Activated CD8-positive, alpha-beta memory T cell treated with anti-CD3 and anti-CD28 coated beads for 24 hours (primary cell): ENCODE measurements at regions not wholly inside any gene's neighbourhood (a gene's known extent, or its start where the extent isn't known, plus 50 kb on each side); places are given as distances from the start of the nearest gene placed in this dataset.

Experiments
- DNase-seq: peaks from one replicate; pipeline ENCODE4 v3.0.0-alpha.2; 2020

DNA sequence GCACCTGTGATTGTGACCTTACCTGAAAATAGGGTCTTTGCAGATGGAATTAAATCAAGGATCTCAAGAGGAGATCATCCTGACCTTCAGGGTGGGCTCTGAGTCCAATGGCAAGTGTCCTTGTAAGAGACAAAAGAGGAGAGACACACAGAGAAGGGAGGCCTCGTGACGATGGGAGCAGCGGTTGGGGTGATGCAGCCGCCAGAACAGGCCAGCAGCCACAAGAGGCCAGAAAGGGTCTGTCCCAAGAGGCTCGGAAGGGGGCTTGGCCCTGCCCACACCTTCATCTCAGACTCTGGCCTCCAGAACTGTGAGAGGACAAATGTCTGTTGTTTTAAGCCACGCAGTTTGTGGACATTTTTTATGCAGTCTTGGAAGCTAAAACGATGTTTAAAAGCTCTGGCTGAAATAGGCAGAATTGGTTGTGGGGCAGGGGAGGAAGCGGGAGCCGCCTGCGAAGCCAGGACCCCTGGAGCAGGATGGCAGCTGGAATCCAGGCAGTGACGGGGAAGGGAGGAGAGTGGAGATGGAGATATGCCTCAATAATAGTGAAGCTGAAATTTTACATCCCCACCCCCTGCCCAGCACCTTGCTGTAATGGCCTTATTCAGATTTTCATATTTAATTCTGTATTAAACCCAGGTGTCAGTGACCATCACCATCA lies 216.4 kb downstream of the ANKRD60 start:
- DNase-seq: no peak

DNA sequence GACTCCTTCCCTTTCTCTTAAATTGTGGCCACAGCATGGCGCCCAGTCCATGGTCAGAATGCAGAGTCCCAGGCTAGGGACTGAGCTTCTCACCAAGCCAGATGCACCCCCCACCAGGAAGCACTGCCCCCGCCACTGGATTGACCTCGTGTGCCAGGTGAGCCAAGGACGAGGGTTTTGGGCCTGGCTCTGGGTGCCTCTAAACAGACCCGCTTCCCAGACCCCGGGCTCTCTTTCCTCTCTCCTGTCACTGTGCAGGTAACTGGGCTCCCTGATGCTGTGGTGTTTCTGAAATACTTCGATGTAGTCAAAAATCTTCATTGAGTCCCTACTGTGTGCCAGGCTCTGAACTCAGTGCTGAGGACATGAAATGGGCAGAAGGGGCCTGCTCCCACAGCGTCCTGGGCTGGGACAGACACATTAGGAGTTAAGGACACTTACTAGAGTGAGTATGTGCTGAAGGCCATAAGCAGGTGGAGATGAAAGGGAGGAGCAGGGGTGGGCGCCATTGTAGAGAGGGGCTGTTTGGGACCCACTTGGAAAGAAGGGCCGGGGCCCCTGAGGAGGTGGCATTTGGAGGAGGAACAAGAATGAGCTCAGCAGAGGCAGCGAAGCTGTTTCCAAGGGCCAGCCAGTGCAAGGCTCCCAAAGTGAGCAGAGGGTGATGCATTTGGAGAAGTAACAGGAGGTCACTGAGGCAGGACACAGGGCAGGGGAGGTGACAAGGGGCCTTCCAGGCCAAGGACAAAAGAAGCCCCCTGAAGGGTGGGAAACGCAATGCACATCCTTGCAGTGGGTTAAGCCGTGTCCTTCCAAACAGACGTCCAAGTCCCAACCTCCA lies 217.1 kb downstream of the ANKRD60 start:
- no peak for DNase-seq

DNA sequence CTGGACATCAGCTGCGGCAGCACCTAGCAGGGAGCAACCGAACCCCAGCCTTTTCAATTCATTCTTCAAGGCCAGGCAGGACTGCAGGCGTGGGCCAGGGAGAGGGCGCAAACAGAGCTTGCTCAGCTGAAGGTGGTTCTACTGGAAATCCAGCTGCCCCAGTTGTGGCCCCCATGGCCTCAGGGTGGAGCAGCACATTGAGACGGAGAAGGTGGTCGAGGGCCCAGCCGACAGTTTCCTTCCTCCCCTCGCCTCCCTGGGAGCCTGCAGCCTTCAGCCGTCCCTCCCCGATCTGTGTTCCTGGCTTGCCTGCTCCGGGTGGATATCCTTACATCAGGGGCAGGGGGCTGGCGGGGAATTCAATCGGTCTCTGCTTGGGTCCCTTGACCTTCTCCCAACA lies 217.8 kb downstream of the ANKRD60 start:
- peak; percentile 28 for DNase-seq

DNA sequence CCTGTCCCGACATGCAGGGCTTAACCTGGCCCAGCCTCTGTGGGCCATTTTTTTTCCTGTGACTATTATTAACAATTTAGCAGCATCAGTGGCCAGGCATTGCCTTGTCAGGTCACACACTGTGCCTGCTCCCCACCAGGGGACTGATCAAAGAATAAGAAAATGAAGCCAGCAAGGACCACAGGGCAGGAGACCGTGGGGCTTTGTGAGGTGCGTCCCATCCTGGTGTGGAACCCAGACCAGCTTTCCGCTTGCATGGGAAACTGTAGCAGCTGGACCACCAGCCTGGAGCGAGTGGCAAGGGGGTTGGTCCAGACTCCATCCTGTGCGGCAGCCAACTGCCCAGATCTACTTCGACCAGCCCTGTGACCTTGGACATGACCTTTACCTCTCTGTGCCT lies 218.3 kb downstream of the ANKRD60 start:
- DNase-seq: no peak

DNA sequence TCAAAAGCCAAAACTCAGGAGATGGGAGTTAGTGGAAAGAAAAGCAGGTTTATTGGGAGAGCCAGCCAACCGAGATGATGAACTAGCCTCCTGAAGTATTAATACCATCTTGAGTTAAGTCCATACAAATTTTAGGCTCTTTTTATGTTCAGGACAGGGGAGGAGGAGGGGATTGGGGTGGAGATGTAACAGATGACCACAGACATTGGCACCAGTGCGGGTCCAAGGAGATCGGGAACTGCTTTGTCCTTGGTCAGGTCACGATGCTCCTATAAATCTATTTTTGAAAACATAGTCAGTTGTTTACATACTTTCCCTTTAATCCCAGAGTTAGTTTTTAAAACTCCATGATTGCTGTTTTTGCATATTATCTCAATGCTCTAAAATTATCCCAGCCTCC lies 219.6 kb downstream of the ANKRD60 start:
- DNase-seq: no peak

DNA sequence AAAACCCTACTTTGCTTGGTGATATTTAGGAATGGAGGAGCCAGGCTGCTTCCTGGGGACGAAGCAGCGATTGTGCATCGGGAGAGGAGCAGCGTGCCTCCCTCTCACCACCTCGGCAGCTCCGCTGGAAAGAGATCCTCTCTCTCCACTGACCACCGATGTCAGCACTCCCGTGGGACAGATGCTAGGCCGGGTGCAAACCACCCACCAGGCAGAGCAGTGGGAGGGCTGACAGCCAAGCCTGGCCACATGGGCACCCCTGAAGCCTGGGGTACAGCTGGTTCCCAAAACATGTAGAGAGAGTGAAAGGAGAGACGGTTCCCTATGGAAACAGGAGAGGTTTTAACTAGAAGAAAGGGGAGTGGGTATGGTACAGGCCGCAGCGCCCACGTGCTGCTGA lies 220.0 kb downstream of the ANKRD60 start:
- DNase-seq: no peak

DNA sequence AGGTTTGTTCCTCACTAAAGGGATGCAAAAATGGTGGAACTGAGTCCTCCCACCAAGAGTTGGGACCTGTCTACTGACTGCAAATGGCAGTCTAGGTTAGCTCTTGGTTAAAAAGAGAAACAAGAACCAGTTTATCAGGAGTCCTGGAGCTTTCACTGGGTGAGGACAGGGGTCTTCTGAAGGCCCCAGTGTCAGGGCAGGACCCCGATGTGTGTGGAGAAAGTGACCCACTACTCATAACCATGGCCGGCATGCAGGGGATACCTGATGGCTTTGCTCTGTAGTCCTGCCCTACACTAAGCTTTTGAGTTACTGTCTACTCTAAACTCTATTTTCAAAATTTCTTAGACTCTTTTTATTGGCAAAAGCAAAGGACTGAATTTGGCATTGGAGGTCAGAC lies 220.5 kb downstream of the ANKRD60 start:
- no peak for DNase-seq

DNA sequence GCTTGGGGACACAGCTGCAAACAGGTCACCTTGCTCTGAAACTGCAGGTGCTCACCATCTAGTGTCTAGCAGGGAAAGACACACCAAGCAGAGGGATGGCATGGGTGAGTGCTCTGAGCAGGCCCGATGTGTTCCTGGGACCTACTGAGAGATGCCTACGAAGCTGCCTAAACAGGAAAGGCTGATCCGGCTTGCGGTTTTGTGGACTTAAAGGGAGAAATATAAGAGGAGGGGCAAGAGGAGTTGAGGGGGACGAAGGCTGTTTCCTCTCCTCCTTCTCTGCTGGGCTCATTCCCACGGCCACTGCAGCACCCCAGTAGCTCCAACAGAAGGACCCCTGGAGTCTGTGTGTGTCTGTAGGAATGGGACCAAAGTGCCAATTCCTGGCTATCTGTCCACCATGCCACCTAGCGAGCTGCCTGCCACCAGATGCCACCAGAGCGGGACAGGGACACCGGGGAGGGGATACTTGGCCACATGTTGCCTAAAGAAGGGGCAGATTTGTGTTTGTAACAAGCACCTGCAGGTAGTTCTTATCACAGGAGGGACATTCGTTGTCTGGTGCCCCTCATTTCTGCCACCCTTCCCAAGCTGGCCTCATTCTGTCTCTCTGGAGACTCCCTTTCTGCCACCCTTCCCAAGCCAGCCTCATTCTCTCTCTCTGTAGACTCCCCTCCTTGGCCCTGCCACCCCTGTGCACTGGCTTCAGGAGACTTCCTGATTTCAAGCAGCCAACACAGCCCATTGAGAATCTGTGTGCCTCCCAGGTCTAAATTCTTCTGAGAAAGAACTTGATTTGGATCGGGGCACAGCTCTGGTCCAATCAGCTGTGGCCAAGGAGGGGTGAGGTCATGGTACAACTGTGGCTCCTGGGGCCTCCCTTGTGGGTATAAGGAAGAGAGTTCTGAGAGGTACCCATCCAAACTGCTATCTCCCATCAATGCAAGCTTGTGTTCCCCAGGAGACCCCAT lies 221.8 kb downstream of the ANKRD60 start:
- DNase-seq: no peak

DNA sequence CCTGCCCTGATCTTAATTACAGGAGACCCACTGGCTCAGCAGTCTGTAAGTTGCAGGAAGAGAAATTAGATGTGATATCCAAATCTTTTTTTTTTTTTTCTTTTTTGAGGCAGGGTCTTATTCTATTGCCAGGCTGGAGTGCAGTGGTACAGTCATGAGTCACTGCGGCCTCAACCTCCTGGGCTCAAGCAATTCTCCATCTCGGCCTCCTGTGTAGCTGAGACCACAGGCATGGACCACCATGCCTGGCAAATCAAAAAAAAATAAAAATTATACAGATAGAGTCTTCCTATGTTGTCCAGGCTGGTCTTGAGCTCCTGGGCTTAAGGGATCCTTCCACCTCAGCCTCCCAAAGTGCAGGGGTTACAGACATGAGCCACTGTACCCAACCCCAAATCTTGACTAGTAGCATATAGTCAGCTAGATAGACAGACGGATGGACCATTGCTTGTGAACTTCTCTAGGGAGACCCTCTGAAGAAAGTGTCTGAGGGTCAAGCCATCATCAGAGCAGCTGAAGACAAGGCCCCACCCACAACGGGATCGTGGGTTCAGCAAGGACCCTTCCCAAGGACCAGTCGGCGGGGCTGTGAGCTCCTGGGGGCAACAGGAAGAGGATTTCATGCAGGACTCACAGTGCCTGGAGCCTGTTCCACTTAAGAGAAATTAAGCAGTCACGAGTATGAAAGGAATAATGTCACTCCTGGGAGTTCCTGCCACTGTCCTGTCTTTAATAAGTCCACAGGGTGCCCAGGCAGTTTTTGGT lies 222.7 kb downstream of the ANKRD60 start:
- DNase-seq: no peak

DNA sequence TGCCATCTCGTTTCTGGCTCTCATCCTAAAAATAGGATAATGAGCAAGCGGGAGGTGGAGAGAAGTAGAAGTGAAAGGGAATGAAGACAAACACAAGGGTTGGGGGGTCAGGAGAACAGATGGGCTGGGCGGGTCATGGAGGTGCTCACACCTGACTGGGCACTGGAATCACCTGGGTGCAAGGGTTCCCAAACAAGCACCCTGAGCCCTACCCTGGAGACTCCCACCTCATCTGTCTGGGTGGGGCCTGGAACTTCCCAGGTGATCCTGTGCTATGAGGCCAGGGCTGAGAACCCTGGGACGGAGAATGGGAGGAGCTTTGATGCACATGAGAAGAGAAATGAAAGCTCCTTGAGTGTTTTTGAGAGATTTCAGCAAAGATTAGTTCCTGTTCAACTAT lies 223.6 kb downstream of the ANKRD60 start:
- DNase-seq: no peak

DNA sequence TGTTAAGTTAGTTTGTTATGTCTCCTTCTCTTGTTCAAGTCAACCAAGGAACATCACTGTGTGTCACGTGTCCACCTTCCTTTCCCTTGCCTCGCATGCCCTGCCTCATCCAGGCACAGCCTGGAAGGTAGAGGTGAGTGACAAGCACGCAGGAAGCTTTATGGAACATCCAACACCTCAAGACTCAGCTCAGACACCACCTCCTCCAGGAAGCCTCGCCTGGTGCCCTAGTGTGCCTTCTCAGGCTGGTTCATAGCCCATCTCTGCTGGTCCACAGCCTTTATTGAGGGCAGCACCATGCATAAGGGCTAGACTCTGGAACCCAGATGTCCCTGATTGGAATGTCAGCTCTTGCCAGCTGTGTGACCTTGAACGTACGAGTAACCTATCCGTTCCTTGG lies 224.3 kb downstream of the ANKRD60 start:
- DNase-seq: no peak

DNA sequence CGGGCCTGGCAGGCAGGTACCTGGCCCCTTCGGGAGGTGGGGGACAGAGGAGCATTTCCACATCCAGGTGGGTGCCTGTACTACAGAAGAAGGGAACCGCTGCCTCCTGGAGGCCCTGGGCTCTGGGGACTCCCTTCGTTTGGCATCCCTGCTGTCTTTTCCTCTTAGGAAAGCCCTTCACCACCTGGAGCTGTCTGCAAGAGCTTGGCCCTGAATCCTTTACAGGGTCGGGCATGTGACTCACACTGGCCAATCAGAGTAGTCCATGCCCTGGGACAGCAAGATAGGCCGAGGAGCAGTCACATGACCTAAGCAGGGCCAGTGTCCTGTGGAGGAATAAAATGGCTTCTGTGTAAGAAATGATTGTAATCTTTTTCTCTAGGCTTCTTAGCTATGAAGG lies 224.9 kb downstream of the ANKRD60 start:
- DNase-seq: no peak

DNA sequence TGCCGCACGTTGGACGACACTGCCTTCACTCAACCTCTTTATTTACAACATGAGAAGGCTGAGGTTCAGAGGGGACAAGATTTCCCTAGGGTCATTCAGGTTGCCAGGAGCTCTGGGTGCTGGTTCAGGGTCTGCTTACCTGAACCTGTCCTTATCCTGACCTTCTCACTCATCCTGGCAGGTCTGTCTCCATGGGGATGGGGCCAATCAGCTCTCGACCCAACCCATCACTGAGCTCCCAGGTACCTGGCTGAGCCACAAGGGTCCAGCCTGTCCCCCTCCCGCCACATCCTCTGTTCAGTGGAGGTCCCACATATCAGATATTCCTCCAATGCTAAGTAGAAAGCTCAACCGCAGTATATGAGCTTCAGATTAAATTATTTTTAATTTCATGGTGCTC lies 225.6 kb downstream of the ANKRD60 start:
- DNase-seq: no peak

DNA sequence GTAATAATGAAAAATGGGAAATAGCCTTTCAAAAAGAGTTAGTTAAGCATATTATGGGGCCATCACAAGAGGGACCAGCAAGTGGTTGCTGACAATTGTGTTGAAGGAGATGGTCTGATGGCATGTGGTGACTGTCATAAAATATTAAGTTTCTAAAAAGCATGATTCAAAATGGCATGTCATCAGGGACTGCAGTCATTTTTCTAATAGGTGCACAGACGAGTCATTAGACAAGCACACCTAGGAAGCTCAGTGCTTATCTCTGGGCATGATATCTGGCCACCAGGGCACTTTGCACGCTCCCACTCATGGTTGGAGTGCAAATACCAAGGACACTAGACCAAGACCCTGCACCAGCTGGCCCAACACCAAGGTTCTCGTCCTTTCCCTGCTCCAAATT lies 226.5 kb downstream of the ANKRD60 start:
- no peak for DNase-seq

DNA sequence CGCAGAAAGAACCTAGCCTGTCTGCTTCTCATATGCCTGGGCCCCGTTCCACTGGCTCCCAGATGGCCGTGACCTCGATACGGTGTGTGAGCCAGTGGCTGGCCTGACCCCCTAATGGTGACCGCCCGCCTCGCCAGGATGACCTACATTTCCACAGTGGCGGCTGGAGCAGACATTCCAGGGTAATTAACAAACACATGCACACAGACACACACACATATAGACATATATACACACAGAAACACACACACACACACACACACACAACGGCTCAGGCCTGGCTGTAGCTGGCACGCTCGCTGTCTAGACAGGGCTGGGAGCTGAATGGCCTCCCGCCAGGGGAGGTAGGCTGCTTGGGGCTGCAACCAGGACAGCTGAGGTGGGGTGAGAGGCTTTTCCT lies 227.1 kb downstream of the ANKRD60 start:
- no peak for DNase-seq

DNA sequence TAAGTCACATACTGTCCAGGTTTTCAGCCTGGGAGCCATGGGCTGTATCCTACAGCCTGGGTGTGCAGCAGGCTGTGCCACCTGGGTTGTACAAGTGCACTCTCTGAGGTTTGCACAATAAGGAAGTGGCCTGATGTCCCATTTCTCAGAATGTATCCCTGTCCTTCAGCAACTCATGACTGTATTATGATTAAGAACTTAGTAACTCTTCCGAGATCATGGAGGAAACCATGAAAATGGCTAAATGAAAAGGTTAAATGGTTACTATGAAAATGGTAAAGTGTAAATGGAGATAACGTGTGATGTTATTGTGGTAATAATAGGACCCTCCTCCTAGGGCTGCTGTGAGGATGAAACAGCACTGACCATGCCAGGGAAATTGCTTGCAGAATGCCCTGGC lies 227.6 kb downstream of the ANKRD60 start:
- no peak for DNase-seq

DNA sequence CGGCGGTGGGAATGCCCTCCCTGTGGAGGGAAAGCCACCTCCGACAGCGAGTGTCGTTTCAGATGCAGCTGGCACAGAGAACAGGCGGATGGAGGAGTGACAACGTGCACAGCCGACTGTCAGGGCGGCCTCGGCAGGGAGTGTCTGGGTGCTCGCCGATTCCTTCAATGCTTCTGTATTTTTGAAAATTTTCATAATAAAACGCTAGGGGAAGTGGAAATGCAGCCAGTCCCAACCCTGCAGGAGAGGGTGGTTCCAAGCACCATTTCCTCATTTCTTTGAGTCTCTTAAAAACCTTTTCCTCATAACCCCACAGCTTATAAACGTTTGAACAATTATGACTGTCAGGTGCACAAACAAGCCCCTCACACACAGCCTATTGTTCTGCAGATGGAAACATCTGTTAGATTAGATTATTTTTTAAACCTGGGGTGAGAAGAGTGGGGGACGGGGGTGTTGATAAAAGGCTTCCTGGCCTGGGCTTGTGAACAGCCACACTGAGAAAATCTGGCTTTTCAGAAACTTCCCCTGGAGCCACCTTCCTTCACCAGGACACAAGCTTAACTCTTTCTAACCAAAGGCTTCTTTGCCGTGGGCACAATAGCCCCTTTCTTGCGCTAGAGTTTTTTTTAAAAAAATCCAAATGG lies 228.9 kb downstream of the ANKRD60 start:
- DNase-seq: no peak

DNA sequence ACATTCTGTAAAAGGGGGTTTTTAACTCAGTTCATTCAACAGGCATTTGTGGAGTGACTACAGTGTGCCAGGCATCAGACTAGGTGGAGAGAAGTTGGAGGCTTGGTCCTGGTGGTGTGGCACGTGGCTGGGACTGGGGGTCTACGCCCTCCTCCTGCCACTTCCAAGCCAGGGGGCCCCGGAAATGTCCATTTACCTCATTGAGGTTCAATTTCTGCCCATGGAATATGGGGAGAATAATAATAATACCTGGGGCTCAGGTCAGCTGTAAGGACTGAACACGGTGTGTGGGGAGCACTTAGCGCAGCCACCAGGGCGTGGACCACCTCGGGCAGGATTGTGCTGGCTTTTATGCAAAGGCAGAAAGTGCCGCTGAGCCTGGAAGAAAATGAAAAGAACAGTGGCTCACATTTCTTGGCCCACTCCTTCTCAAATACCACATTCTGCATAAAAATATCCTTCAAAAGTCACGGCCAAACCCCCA lies 229.4 kb downstream of the ANKRD60 start:
- no peak for DNase-seq

DNA sequence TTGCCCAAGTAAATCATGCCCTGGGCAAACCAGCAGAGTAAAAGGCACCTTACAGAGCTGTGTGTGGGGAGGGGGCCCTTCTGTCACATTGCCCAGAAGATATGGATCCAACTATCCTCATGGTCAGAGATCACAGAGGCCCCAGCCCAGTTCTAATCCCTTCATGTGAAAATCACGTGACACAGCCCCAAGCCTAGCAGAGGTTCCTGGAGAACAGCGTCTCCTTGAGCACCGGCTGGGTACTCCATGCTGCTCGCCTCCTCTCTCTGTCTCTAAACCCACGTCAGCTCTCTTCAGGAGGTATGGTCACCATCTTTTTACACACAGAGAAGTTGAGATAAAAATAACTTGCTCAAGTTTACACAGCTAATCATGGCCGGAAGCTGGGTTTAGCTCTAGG lies 230.2 kb downstream of the ANKRD60 start:
- no peak for DNase-seq

DNA sequence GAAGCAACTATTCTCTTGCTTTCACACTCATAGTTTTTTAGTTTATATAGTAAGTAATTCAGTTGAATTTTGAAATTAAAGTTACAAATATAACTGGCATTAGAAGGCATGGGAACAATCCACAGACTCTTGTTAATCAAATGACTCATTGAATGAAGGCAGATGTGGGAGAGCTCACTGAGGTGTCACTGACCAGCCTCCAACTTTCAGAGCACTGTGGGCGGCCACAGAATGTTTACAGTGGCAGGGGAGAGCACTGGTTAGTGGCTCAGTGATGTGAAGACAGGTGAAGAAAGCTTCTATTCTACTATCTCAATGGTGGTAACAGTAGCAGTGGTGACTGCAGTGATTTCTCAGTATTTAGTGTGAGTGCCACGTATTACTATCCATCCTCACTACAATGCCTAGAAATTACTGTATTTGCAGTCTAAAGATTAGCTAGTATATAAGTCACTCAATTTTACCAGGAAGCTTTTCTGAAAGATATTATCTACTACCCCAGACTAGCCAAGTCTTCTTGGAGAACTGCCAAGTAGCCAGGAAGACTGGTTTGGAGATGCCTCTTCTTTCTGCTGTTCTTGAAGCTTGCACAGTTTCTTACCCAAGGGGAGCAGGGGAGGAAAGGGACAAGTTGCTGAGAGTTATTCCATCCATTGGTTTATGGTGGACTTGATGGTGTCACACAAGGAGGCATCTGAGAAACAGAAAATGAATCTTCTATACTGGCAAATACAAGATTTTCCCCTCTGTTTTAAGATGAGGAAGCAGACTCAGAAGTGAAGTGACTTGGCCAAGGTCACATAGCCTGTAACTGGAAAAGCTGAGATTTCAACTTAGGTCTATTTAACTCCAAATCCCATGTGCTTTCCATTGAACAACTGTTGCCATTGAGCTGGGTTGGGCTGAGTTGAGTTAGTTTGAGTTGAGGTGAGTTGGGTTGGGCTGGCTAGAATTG lies 231.2 kb downstream of the ANKRD60 start:
- DNase-seq: no peak

DNA sequence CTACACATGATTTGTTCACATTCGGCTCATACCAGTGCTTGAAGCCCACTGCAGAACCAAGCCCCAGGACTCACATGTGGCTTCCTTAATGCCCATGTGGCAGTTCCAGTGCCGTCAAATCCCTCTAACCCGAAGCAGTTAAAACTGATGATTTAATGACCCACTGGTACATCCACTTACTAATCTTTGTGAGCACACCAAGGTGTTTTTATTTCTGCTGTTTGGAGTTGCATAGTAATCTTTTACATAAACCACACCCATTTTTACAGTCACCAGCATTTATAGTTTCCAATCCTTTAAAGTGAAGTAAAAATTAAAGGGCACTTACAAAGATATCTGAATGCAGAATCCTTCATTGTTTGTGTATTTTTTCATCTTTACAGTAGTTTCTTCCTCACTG lies 232.0 kb downstream of the ANKRD60 start:
- DNase-seq: no peak
